Activated CD4-positive, alpha-beta memory T cell treated with anti-CD3 and anti-CD28 coated beads, Interleukin-2, amount 10 ng/mL, durations not matched to agents 7 days and 5 days (primary cell): ENCODE measurements at regions not wholly inside any gene's neighbourhood (a gene's known extent, or its start where the extent isn't known, plus 50 kb on each side); places are given as distances from the start of the nearest gene placed in this dataset.

ENCODE experiments used
- CTCF ChIA-PET: fragments of 350-600 bp; sonication (Branson Sonifier 250); formaldehyde crosslinking; loops from one replicate; lab custom pipeline; 2021; ENCODE audit warnings: antibody characterized with exemption, inconsistent platforms; lab: Charles Lee
- POLR2A ChIA-PET: fragments of 350-600 bp; sonication (Branson Sonifier 250); formaldehyde crosslinking; loops from one replicate; lab custom pipeline; 2021; ENCODE audit warnings: antibody characterized with exemption; lab: Charles Lee
- DNase-seq: peaks from one replicate; pipeline ENCODE4 v3.0.0-alpha.2; 2020
- H3K27ac Mint-ChIP-seq: one replicate; pipeline ENCODE4 v1.8.0; 2021; ENCODE audit warnings: mild to moderate bottlenecking, mixed read lengths
- H3K27me3 Mint-ChIP-seq: one replicate; pipeline ENCODE4 v1.8.0; 2021; ENCODE audit warnings: mixed read lengths
- H3K36me3 Mint-ChIP-seq: one replicate; pipeline ENCODE4 v1.8.0; 2021; ENCODE audit warnings: low read depth, mixed read lengths
- H3K4me1 Mint-ChIP-seq: one replicate; pipeline ENCODE4 v1.8.0; 2021; ENCODE audit warnings: mixed read lengths
- H3K4me3 Mint-ChIP-seq: one replicate; pipeline ENCODE4 v1.8.0; 2021; ENCODE audit warnings: mild to moderate bottlenecking, mixed read lengths
- H3K9me3 Mint-ChIP-seq: one replicate; pipeline ENCODE4 v1.8.0; 2021; ENCODE audit warnings: mixed read lengths

GRCh38 chr13:50519866-50520265, 323.6 kb downstream of the DLEU7 start:
- no peak overlapping the region for H3K27ac Mint-ChIP-seq
- no peak overlapping the region for H3K4me3 Mint-ChIP-seq
- POLR2A ChIA-PET: no interaction called here
- H3K4me1 Mint-ChIP-seq: peaks cover 8% of the 10 kb centered on the region
- no peaks in the 10 kb centered on the region for H3K9me3 Mint-ChIP-seq
- DNase-seq: no peak
- H3K27me3 Mint-ChIP-seq: no peaks in the 10 kb centered on the region
- CTCF ChIA-PET: no interaction called here
- H3K36me3 Mint-ChIP-seq: no peaks in the 10 kb centered on the region

GRCh38 chr13:50521006-50521830, 322.3 kb downstream of the DLEU7 start:
- no peak for DNase-seq
- Mint-ChIP-seq H3K36me3 (no peaks in the 10 kb centered on the region), H3K9me3 (no peaks in the 10 kb centered on the region), H3K27ac (no peak overlapping the region), H3K4me1 (peaks cover 8% of the 10 kb centered on the region), H3K4me3 (no peak overlapping the region), H3K27me3 (peaks cover 4% of the 10 kb centered on the region)
- ChIA-PET POLR2A (no interaction called here), CTCF (no interaction called here)

- CTCF ChIA-PET: no interaction called here
- H3K4me1 Mint-ChIP-seq: peaks cover 10% of the 10 kb centered on the region
- no peaks in the 10 kb centered on the region for H3K9me3 Mint-ChIP-seq
- H3K27me3 Mint-ChIP-seq: peaks cover 6% of the 10 kb centered on the region
- DNase-seq: no peak
- H3K4me3 Mint-ChIP-seq: no peak overlapping the region
- no peaks in the 10 kb centered on the region for H3K36me3 Mint-ChIP-seq
- POLR2A ChIA-PET: no interaction called here
- H3K27ac Mint-ChIP-seq: no peak overlapping the region
These were observed 321.7 kb downstream of the DLEU7 start for GRCh38 chr13:50521831-50522149.

- Mint-ChIP-seq H3K4me3 (no peak overlapping the region), H3K27me3 (peaks cover 6% of the 10 kb centered on the region), H3K4me1 (peaks cover 9% of the 10 kb centered on the region), H3K36me3 (no peaks in the 10 kb centered on the region), H3K9me3 (no peaks in the 10 kb centered on the region), H3K27ac (no peak overlapping the region)
- POLR2A ChIA-PET: no interaction called here
- DNase-seq: no peak
- CTCF ChIA-PET: no interaction called here
These were observed 321.0 kb downstream of the DLEU7 start for GRCh38 chr13:50522506-50522905.

- no peak overlapping the region for H3K4me3 Mint-ChIP-seq
- H3K4me1 Mint-ChIP-seq: peaks cover 15% of the 10 kb centered on the region
- no peak overlapping the region for H3K27ac Mint-ChIP-seq
- no peaks in the 10 kb centered on the region for H3K36me3 Mint-ChIP-seq
- peaks cover 6% of the 10 kb centered on the region for H3K27me3 Mint-ChIP-seq
- ChIA-PET POLR2A (no interaction called here), CTCF (no interaction called here)
- no peak for DNase-seq
- no peaks in the 10 kb centered on the region for H3K9me3 Mint-ChIP-seq
These were observed 320.2 kb downstream of the DLEU7 start for GRCh38 chr13:50523307-50523706.

- H3K4me1 Mint-ChIP-seq: peaks cover 17% of the 10 kb centered on the region
- CTCF ChIA-PET: no interaction called here
- no peaks in the 10 kb centered on the region for H3K36me3 Mint-ChIP-seq
These were observed 318.9 kb downstream of the DLEU7 start for GRCh38 chr13:50524560-50524959.

GRCh38 chr13:50526661-50527071, 316.8 kb downstream of the DLEU7 start:
- H3K27me3 Mint-ChIP-seq: peaks cover 11% of the 10 kb centered on the region
- H3K4me3 Mint-ChIP-seq: no peak overlapping the region
- H3K36me3 Mint-ChIP-seq: no peaks in the 10 kb centered on the region
- DNase-seq: no peak
- H3K27ac Mint-ChIP-seq: no peak overlapping the region
- ChIA-PET POLR2A (interaction anchor here (1.7 kb wide), 1 partner anchor 15 kb away, joined by 4 read pairs; no protein-coding TSS in a partner anchor), CTCF (no interaction called here)
- no peaks in the 10 kb centered on the region for H3K9me3 Mint-ChIP-seq
- peaks cover 19% of the 10 kb centered on the region for H3K4me1 Mint-ChIP-seq

More at GRCh38 chr13:50524560-50524959, 318.9 kb downstream of the DLEU7 start:
- DNase-seq: no peak
- POLR2A ChIA-PET: no interaction called here
- H3K9me3 Mint-ChIP-seq: no peaks in the 10 kb centered on the region
- no peak overlapping the region for H3K4me3 Mint-ChIP-seq
- H3K27me3 Mint-ChIP-seq: peaks cover 8% of the 10 kb centered on the region
- no peak overlapping the region for H3K27ac Mint-ChIP-seq

GRCh38 chr13:50527188-50527587, 316.3 kb downstream of the DLEU7 start:
- CTCF ChIA-PET: no interaction called here
- H3K27ac Mint-ChIP-seq: no peak overlapping the region

GRCh38 chr13:50527612-50528509, 315.6 kb downstream of the DLEU7 start:
- H3K27ac Mint-ChIP-seq: no peak overlapping the region

More at GRCh38 chr13:50527188-50527587, 316.3 kb downstream of the DLEU7 start:
- H3K27me3 Mint-ChIP-seq: peaks cover 11% of the 10 kb centered on the region
- no peaks in the 10 kb centered on the region for H3K9me3 Mint-ChIP-seq
- no peak for DNase-seq
- POLR2A ChIA-PET: no interaction called here
- H3K36me3 Mint-ChIP-seq: no peaks in the 10 kb centered on the region
- H3K4me3 Mint-ChIP-seq: no peak overlapping the region
- peaks cover 19% of the 10 kb centered on the region for H3K4me1 Mint-ChIP-seq

GRCh38 chr13:50529154-50529882, 314.2 kb downstream of the DLEU7 start:
- DNase-seq: no peak
- POLR2A ChIA-PET: interaction anchor here (1.1 to 1.8 kb wide), 3 partner anchors 405 to 532 kb away, joined by 3 to 6 read pairs (median 4); partner anchors contain the start of gene TRIM13
- H3K36me3 Mint-ChIP-seq: no peaks in the 10 kb centered on the region
- H3K9me3 Mint-ChIP-seq: no peaks in the 10 kb centered on the region
- no peak overlapping the region for H3K27ac Mint-ChIP-seq
- peaks cover 11% of the 10 kb centered on the region for H3K27me3 Mint-ChIP-seq
- CTCF ChIA-PET: interaction anchor here (1.0 kb wide), 1 partner anchor 445 kb away, joined by 3 read pairs; no protein-coding TSS in a partner anchor
- H3K4me1 Mint-ChIP-seq: peaks cover 19% of the 10 kb centered on the region
- no peak overlapping the region for H3K4me3 Mint-ChIP-seq

More at GRCh38 chr13:50527612-50528509, 315.6 kb downstream of the DLEU7 start:
- POLR2A ChIA-PET: interaction anchor here (1.5 to 1.8 kb wide), 2 partner anchors 404 to 446 kb away, joined by 3 to 6 read pairs; no protein-coding TSS in a partner anchor
- H3K9me3 Mint-ChIP-seq: no peaks in the 10 kb centered on the region
- peaks cover 11% of the 10 kb centered on the region for H3K27me3 Mint-ChIP-seq
- no peaks in the 10 kb centered on the region for H3K36me3 Mint-ChIP-seq
- no peak for DNase-seq
- peaks cover 19% of the 10 kb centered on the region for H3K4me1 Mint-ChIP-seq
- CTCF ChIA-PET: interaction anchor here (1.0 kb wide), 1 partner anchor 443 kb away, joined by 3 read pairs; no protein-coding TSS in a partner anchor
- no peak overlapping the region for H3K4me3 Mint-ChIP-seq

GRCh38 chr13:50531917-50532899, 311.3 kb downstream of the DLEU7 start:
- H3K4me1 Mint-ChIP-seq: peaks cover 21% of the 10 kb centered on the region
- DNase-seq: no peak
- H3K36me3 Mint-ChIP-seq: peaks cover 6% of the 10 kb centered on the region
- H3K27me3 Mint-ChIP-seq: peaks cover 5% of the 10 kb centered on the region
- ChIA-PET CTCF (no interaction called here), POLR2A (no interaction called here)
- H3K9me3 Mint-ChIP-seq: peaks cover 17% of the 10 kb centered on the region
- no peak overlapping the region for H3K27ac Mint-ChIP-seq
- no peak overlapping the region for H3K4me3 Mint-ChIP-seq

GRCh38 chr13:50535050-50535449, 308.4 kb downstream of the DLEU7 start:
- no peak for DNase-seq
- Mint-ChIP-seq H3K4me3 (no peak overlapping the region), H3K9me3 (peaks cover 20% of the 10 kb centered on the region), H3K27ac (no peak overlapping the region), H3K36me3 (peaks cover 9% of the 10 kb centered on the region), H3K27me3 (peaks cover 5% of the 10 kb centered on the region), H3K4me1 (peaks cover 5% of the 10 kb centered on the region)
- POLR2A ChIA-PET: no interaction called here
- CTCF ChIA-PET: no interaction called here
